ENCODE measurements at regions not wholly inside any gene's neighbourhood (a gene's known extent, or its start where the extent isn't known, plus 50 kb on each side); places are given as distances from the start of the nearest gene placed in this dataset.

GRCh38 chrX:155682834-155683233 lies 70.1 kb upstream of the TMLHE start:
- Histone ChIP-seq H3K4me3 (ENCODE audit: low read depth, low read length) (no peak overlapping the region), H3K9me3 (ENCODE audit: control insufficient read depth, insufficient read depth, low read length) (no peaks in the 10 kb centered on the region), H3K27me3 (ENCODE audit: control insufficient read depth, insufficient read depth, low read length) (no peaks in the 10 kb centered on the region), H3K27ac (ENCODE audit: low read depth, low read length) (no peak overlapping the region)
- TF ChIP-seq, protein P1, sequence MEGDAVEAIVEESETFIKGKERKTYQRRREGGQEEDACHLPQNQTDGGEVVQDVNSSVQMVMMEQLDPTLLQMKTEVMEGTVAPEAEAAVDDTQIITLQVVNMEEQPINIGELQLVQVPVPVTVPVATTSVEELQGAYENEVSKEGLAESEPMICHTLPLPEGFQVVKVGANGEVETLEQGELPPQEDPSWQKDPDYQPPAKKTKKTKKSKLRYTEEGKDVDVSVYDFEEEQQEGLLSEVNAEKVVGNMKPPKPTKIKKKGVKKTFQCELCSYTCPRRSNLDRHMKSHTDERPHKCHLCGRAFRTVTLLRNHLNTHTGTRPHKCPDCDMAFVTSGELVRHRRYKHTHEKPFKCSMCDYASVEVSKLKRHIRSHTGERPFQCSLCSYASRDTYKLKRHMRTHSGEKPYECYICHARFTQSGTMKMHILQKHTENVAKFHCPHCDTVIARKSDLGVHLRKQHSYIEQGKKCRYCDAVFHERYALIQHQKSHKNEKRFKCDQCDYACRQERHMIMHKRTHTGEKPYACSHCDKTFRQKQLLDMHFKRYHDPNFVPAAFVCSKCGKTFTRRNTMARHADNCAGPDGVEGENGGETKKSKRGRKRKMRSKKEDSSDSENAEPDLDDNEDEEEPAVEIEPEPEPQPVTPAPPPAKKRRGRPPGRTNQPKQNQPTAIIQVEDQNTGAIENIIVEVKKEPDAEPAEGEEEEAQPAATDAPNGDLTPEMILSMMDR (IDR thresholded peaks at IDR 0.05; ENCODE audit: low read depth, low read length): no peak
- ChIA-PET POLR2A (no interaction called here), CTCF (no interaction called here)
- no peak for DNase-seq (ENCODE audit: low read depth, low spot score)

DNA sequence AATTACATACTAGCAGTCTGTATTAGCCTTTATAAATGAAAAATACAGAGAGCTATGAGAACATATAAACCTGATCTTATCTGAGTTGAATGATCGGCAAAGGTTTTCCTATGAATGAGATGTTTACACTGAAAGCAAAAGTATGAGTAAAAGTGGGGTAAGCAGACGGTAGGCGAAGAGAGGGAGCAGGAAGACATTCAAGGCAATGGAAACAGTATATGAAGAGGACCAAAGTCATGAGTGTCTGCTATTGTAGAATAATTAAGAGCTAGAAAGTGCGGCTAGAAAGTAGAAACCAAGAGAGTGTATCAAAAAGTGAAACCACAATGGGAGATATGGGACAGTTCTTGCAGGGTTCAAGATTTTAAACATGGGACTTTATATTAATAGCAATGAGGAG lies 67.0 kb upstream of the TMLHE start:
- TF ChIP-seq, protein P1 (IDR thresholded peaks at IDR 0.05; ENCODE audit: low read depth, low read length): no peak
- POLR2A ChIA-PET: no interaction called here
- no peak for DNase-seq (ENCODE audit: low read depth, low spot score)
- Histone ChIP-seq H3K27me3 (ENCODE audit: control insufficient read depth, insufficient read depth, low read length) (no peaks in the 10 kb centered on the region), H3K4me3 (ENCODE audit: low read depth, low read length) (no peak overlapping the region), H3K27ac (ENCODE audit: low read depth, low read length) (no peak overlapping the region), H3K9me3 (ENCODE audit: control insufficient read depth, insufficient read depth, low read length) (no peaks in the 10 kb centered on the region)
- CTCF ChIA-PET: no interaction called here

GRCh38 chrX:155673338-155673737 lies 60.6 kb upstream of the TMLHE start:
- ChIA-PET POLR2A (no interaction called here), CTCF (no interaction called here)
- H3K4me3 ChIP-seq (ENCODE audit: low read depth, low read length): no peak overlapping the region
- H3K27ac ChIP-seq (ENCODE audit: low read depth, low read length): no peak overlapping the region
- DNase-seq (ENCODE audit: low read depth, low spot score): no peak
- no peaks in the 10 kb centered on the region for H3K27me3 ChIP-seq (ENCODE audit: control insufficient read depth, insufficient read depth, low read length)
- no peaks in the 10 kb centered on the region for H3K9me3 ChIP-seq (ENCODE audit: control insufficient read depth, insufficient read depth, low read length)
- TF ChIP-seq, protein P1 (IDR thresholded peaks at IDR 0.05; ENCODE audit: low read depth, low read length): no peak

- no peak for DNase-seq (ENCODE audit: low read depth, low spot score)
- POLR2A ChIA-PET: no interaction called here
- H3K27me3 ChIP-seq (ENCODE audit: control insufficient read depth, insufficient read depth, low read length): no peaks in the 10 kb centered on the region
- no peak overlapping the region for H3K27ac ChIP-seq (ENCODE audit: low read depth, low read length)
- CTCF ChIA-PET: no interaction called here
- H3K9me3 ChIP-seq (ENCODE audit: control insufficient read depth, insufficient read depth, low read length): no peaks in the 10 kb centered on the region
- TF ChIP-seq, protein P1 (IDR thresholded peaks at IDR 0.05; ENCODE audit: low read depth, low read length): no peak
- no peak overlapping the region for H3K4me3 ChIP-seq (ENCODE audit: low read depth, low read length)
Measured at GRCh38 chrX:155666741-155667140, 54.0 kb upstream of the TMLHE start.

Data from AG04450 (cell line).